VCaP (cell line): ENCODE measurements at regions not wholly inside any gene's neighbourhood (a gene's known extent, or its start where the extent isn't known, plus 50 kb on each side); places are given as distances from the start of the nearest gene placed in this dataset.

Experiments used
- H3K27ac ChIP-seq: fragments of 450-650 bp; 2 replicates; pipeline ENCODE4 v1.5.1; 2017
- CTCF ChIP-seq: fragments of 450-650 bp; conservative IDR thresholded peaks from 2 replicates; pipeline ENCODE4 v1.5.1; 2017; ENCODE audit warnings: mild to moderate bottlenecking, moderate library complexity

- no peak for TF ChIP-seq CTCF
These were observed 84.9 kb downstream of the ANKRD60 start for GRCh38 chr20:58143531-58143930.

GRCh38 chr20:58142843-58143185 lies 85.6 kb downstream of the ANKRD60 start:
- H3K27ac ChIP-seq = peak overlapping the region; percentile 61
- TF ChIP-seq CTCF = no peak

More at GRCh38 chr20:58143531-58143930, 84.9 kb downstream of the ANKRD60 start:
- no peak overlapping the region for H3K27ac ChIP-seq

GRCh38 chr20:58141971-58142842 lies 86.2 kb downstream of the ANKRD60 start:
- TF ChIP-seq CTCF = no peak

GRCh38 chr20:58141496-58141895 lies 87.0 kb downstream of the ANKRD60 start:
- peak overlapping the region; percentile 61; the same call in 1 of the 2 replicates for H3K27ac ChIP-seq
- TF ChIP-seq CTCF = no peak

More at GRCh38 chr20:58141971-58142842, 86.2 kb downstream of the ANKRD60 start:
- peak overlapping the region; percentile 61 for H3K27ac ChIP-seq

- TF ChIP-seq CTCF = no peak
- H3K27ac ChIP-seq = 0 out of 2 replicates have a peak overlapping the region, but pooled peaks have one; percentile 61
These were observed 87.5 kb downstream of the ANKRD60 start for GRCh38 chr20:58140787-58141425.

GRCh38 chr20:58139849-58140786 lies 88.3 kb downstream of the ANKRD60 start:
- no peak overlapping the region for H3K27ac ChIP-seq
- no peak for TF ChIP-seq CTCF

GRCh38 chr20:58138395-58138794 lies 90.1 kb downstream of the ANKRD60 start:
- TF ChIP-seq CTCF = no peak
- H3K27ac ChIP-seq = no peak overlapping the region
